Stimulated activated naive CD8-positive, alpha-beta T cell treated with anti-CD3 and anti-CD28 coated beads, Interleukin-15, amount 100 ng/mL, for 72 hours (primary cell): ENCODE measurements at regions not wholly inside any gene's neighbourhood (a gene's known extent, or its start where the extent isn't known, plus 50 kb on each side); places are given as distances from the start of the nearest gene placed in this dataset.

Source experiments
- ATAC-seq: fragments of 150-1000 bp; cut with Tn5 transposase; 2 replicates; pipeline ENCODE4 v1.10.0; 2021; ENCODE audit warnings: mild to moderate bottlenecking, moderate library complexity
- DNase-seq, 2 donors: peaks; one replicate each; pipeline ENCODE4 v3.0.0; 2021 to 2022
- H3K27ac Mint-ChIP-seq, 2 donors: one replicate each; pipeline ENCODE4 v1.8.0; 2022; ENCODE audit warnings: mild to moderate bottlenecking in 2 of 2, mixed read lengths in 2 of 2, moderate library complexity in 2 of 2
- H3K27me3 Mint-ChIP-seq: one replicate; pipeline ENCODE4 v1.8.0; 2022; ENCODE audit warnings: mixed read lengths
- H3K4me1 Mint-ChIP-seq: one replicate; pipeline ENCODE4 v1.8.0; 2022; ENCODE audit warnings: mild to moderate bottlenecking, mixed read lengths
- H3K4me3 Mint-ChIP-seq, 2 donors: one replicate each; pipeline ENCODE4 v1.8.0; 2022; ENCODE audit warnings: mild to moderate bottlenecking in 2 of 2, mixed read lengths in 2 of 2, moderate library complexity in 1 of 2
- H3K9me3 Mint-ChIP-seq, 2 donors: one replicate each; pipeline ENCODE4 v1.8.0; 2022; ENCODE audit warnings: mixed read lengths in 2 of 2

GRCh38 chr16:85372627-85373372 is 240.3 kb upstream of the GSE1 start:
- peak; percentile 85 for ATAC-seq
- Mint-ChIP-seq H3K27ac (peak overlapping the region; percentile 76 to 91), H3K4me3 (peak overlapping the region in 1 of 2 donors; percentile 25)

GRCh38 chr16:85373741-85374570 is 239.2 kb upstream of the GSE1 start:
- no peak overlapping the region for H3K4me3 Mint-ChIP-seq
- DNase-seq (no peak), ATAC-seq (no peak)
- H3K9me3 Mint-ChIP-seq = no peaks in the 10 kb centered on the region
- H3K4me1 Mint-ChIP-seq = peaks cover 11% of the 10 kb centered on the region
- no peak overlapping the region for H3K27ac Mint-ChIP-seq
- peaks cover 19% of the 10 kb centered on the region for H3K27me3 Mint-ChIP-seq

More at GRCh38 chr16:85372627-85373372, 240.3 kb upstream of the GSE1 start:
- peak in 1 of 2 donors; percentile 54 for DNase-seq
- Mint-ChIP-seq H3K9me3 (no peaks in the 10 kb centered on the region), H3K27me3 (peaks cover 9% of the 10 kb centered on the region), H3K4me1 (peaks cover 11% of the 10 kb centered on the region)

GRCh38 chr16:85374571-85374872 is 238.6 kb upstream of the GSE1 start:
- H3K4me1 Mint-ChIP-seq = peaks cover 11% of the 10 kb centered on the region
- H3K4me3 Mint-ChIP-seq = no peak overlapping the region
- no peaks in the 10 kb centered on the region for H3K9me3 Mint-ChIP-seq
- H3K27me3 Mint-ChIP-seq = peaks cover 24% of the 10 kb centered on the region
- no peak for ATAC-seq
- H3K27ac Mint-ChIP-seq = no peak overlapping the region
- DNase-seq = no peak

GRCh38 chr16:85375282-85375681 is 237.8 kb upstream of the GSE1 start:
- no peak for ATAC-seq
- H3K27me3 Mint-ChIP-seq = peaks cover 32% of the 10 kb centered on the region
- H3K27ac Mint-ChIP-seq = no peak overlapping the region
- no peak overlapping the region for H3K4me3 Mint-ChIP-seq
- no peak for DNase-seq
- H3K9me3 Mint-ChIP-seq = no peaks in the 10 kb centered on the region
- H3K4me1 Mint-ChIP-seq = peaks cover 11% of the 10 kb centered on the region

GRCh38 chr16:85376292-85377095 is 236.6 kb upstream of the GSE1 start:
- Mint-ChIP-seq H3K4me3 (no peak overlapping the region), H3K9me3 (no peaks in the 10 kb centered on the region), H3K27ac (no peak overlapping the region), H3K27me3 (peaks cover 32% of the 10 kb centered on the region), H3K4me1 (peaks cover 11% of the 10 kb centered on the region)
- DNase-seq (no peak), ATAC-seq (no peak)

- no peak for ATAC-seq
- Mint-ChIP-seq H3K4me3 (no peak overlapping the region), H3K9me3 (no peaks in the 10 kb centered on the region), H3K4me1 (peaks cover 9% of the 10 kb centered on the region), H3K27ac (no peak overlapping the region), H3K27me3 (peaks cover 32% of the 10 kb centered on the region)
- DNase-seq = no peak
Observed at GRCh38 chr16:85377388-85378144, 235.6 kb upstream of the GSE1 start.

- Mint-ChIP-seq H3K27me3 (peaks cover 32% of the 10 kb centered on the region), H3K9me3 (peaks cover 0 to 6% of the 10 kb centered on the region in 2 donors), H3K4me3 (no peak overlapping the region), H3K27ac (no peak overlapping the region), H3K4me1 (peaks cover under 1% of the 10 kb centered on the region)
- no peak for ATAC-seq
- DNase-seq = no peak
Observed at GRCh38 chr16:85378145-85379040, 234.7 kb upstream of the GSE1 start.

GRCh38 chr16:85379041-85380001 is 233.8 kb upstream of the GSE1 start:
- H3K4me3 Mint-ChIP-seq = no peak overlapping the region
- peaks cover 0 to 6% of the 10 kb centered on the region in 2 donors for H3K9me3 Mint-ChIP-seq
- peaks cover 32% of the 10 kb centered on the region for H3K27me3 Mint-ChIP-seq
- DNase-seq (no peak), ATAC-seq (no peak)
- H3K27ac Mint-ChIP-seq = peak overlapping the region in 1 of 2 donors; percentile 87
- no peaks in the 10 kb centered on the region for H3K4me1 Mint-ChIP-seq

GRCh38 chr16:85380002-85380395 is 233.1 kb upstream of the GSE1 start:
- Mint-ChIP-seq H3K4me1 (no peaks in the 10 kb centered on the region), H3K27me3 (peaks cover 32% of the 10 kb centered on the region), H3K4me3 (no peak overlapping the region), H3K9me3 (peaks cover 0 to 6% of the 10 kb centered on the region in 2 donors), H3K27ac (peak overlapping the region in 1 of 2 donors; percentile 83)
- ATAC-seq (no peak), DNase-seq (no peak)

GRCh38 chr16:85380905-85381737 is 232.0 kb upstream of the GSE1 start:
- Mint-ChIP-seq H3K9me3 (peaks cover 0 to 6% of the 10 kb centered on the region in 2 donors), H3K27me3 (peaks cover 32% of the 10 kb centered on the region), H3K4me1 (no peaks in the 10 kb centered on the region), H3K27ac (peak overlapping the region in 1 of 2 donors; percentile 27), H3K4me3 (no peak overlapping the region)
- ATAC-seq (no peak), DNase-seq (no peak)

- Mint-ChIP-seq H3K27me3 (peaks cover 32% of the 10 kb centered on the region), H3K4me3 (no peak overlapping the region), H3K4me1 (no peaks in the 10 kb centered on the region), H3K9me3 (peaks cover 0 to 6% of the 10 kb centered on the region in 2 donors), H3K27ac (no peak overlapping the region)
- ATAC-seq (no peak), DNase-seq (no peak)
Observed at GRCh38 chr16:85381738-85382592, 231.2 kb upstream of the GSE1 start.

GRCh38 chr16:85382717-85383118 is 230.4 kb upstream of the GSE1 start:
- no peak overlapping the region for H3K27ac Mint-ChIP-seq
- DNase-seq = no peak

More at GRCh38 chr16:85382717-85383118, 230.4 kb upstream of the GSE1 start:
- Mint-ChIP-seq H3K27me3 (peaks cover 24% of the 10 kb centered on the region), H3K4me1 (no peaks in the 10 kb centered on the region), H3K4me3 (no peak overlapping the region), H3K9me3 (peaks cover 0 to 6% of the 10 kb centered on the region in 2 donors)
- no peak for ATAC-seq
